Activated CD8-positive, alpha-beta T cell treated with anti-CD3 and anti-CD28 coated beads for 36 hours (primary cell): ENCODE measurements at regions not wholly inside any gene's neighbourhood (a gene's known extent, or its start where the extent isn't known, plus 50 kb on each side); places are given as distances from the start of the nearest gene placed in this dataset.

Experiments used
- ATAC-seq: fragments of 200-7000 bp; cut with Tn5 transposase; one replicate; pipeline ENCODE4 v1.10.0; 2021; ENCODE audit warnings: mild to moderate bottlenecking, moderate library complexity
- CTCF ChIA-PET: fragments of 350-600 bp; sonication (Branson Sonifier 250); formaldehyde crosslinking; loops from one replicate; lab custom pipeline; 2021; ENCODE audit warnings: antibody characterized with exemption; lab: Charles Lee
- POLR2A ChIA-PET: fragments of 350-600 bp; sonication (Branson Sonifier 250); formaldehyde crosslinking; loops from one replicate; lab custom pipeline; 2021; ENCODE audit warnings: antibody characterized with exemption; lab: Charles Lee
- DNase-seq: peaks from one replicate; pipeline ENCODE4 v3.0.0-alpha.2; 2020
- H3K27ac Mint-ChIP-seq: one replicate; pipeline ENCODE4 v1.8.0; 2021; ENCODE audit warnings: mild to moderate bottlenecking, mixed read lengths
- H3K27me3 Mint-ChIP-seq: one replicate; pipeline ENCODE4 v1.8.0; 2021; ENCODE audit warnings: mixed read lengths
- H3K36me3 Mint-ChIP-seq: one replicate; pipeline ENCODE4 v1.8.0; 2021; ENCODE audit warnings: low read depth, mixed read lengths
- H3K4me1 Mint-ChIP-seq: one replicate; pipeline ENCODE4 v1.8.0; 2021; ENCODE audit warnings: low read depth, mixed read lengths
- H3K4me3 Mint-ChIP-seq: one replicate; pipeline ENCODE4 v1.8.0; 2021; ENCODE audit warnings: mild to moderate bottlenecking, moderate library complexity, mixed read lengths
- H3K9me3 Mint-ChIP-seq: one replicate; pipeline ENCODE4 v1.8.0; 2021; ENCODE audit warnings: mixed read lengths
- intact Hi-C: fragments of 100-400 bp; cut with micrococcal nuclease; formaldehyde crosslinking; loops from one replicate; pipeline ENCODE4 v1.10.0; 2022
- TF ChIP-seq, protein P1 (sequence below): fragments of 200-600 bp; IDR thresholded peaks from one replicate; pipeline ENCODE4 v1.8.0; 2022; ENCODE audit warnings: antibody characterized with exemption, mild to moderate bottlenecking

DNA sequence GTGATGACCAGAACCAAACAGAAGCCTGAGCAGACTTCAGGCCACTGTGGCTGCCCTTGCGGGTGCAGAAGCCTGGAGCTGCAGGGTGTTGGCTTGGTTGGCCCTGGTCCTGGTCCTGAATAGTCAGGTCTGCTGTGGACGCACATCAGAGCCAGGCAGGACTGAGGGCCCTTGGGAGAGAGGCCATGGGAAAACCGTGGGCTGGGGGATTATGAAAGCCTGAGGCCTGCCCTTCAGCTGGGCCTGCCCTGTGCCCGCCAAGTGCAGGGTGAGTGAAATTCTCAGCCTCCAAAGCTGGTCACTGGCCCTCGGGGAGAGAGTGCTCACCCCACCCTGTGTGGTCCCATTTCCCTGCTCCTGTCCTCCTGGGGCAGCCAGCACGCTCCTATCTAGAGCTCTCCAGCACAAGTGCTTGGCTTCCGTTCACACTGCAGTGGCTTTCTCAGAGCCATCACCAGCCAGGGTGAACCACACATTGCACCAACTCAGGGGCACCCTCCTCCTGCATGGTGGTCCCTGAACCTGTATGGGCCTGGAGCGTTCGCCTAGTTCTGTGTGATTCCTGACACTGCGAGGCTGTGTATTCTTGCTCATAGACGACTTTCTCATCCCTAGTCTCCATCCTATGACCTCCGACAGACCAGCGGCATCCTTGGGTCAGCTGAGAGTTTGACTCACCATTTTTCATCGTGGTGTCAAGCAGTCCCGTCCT, 146.1 kb downstream of the TTLL2 start:
- H3K9me3 Mint-ChIP-seq, result no peaks in the 10 kb centered on the region
- ATAC-seq (no peak), DNase-seq (no peak)
- ChIA-PET CTCF (no interaction called here), POLR2A (no interaction called here)
- H3K27me3 Mint-ChIP-seq, result no peaks in the 10 kb centered on the region
- H3K27ac Mint-ChIP-seq, result no peak overlapping the region
- no peaks in the 10 kb centered on the region for H3K36me3 Mint-ChIP-seq
- no peak overlapping the region for H3K4me3 Mint-ChIP-seq
- TF ChIP-seq, protein P1, sequence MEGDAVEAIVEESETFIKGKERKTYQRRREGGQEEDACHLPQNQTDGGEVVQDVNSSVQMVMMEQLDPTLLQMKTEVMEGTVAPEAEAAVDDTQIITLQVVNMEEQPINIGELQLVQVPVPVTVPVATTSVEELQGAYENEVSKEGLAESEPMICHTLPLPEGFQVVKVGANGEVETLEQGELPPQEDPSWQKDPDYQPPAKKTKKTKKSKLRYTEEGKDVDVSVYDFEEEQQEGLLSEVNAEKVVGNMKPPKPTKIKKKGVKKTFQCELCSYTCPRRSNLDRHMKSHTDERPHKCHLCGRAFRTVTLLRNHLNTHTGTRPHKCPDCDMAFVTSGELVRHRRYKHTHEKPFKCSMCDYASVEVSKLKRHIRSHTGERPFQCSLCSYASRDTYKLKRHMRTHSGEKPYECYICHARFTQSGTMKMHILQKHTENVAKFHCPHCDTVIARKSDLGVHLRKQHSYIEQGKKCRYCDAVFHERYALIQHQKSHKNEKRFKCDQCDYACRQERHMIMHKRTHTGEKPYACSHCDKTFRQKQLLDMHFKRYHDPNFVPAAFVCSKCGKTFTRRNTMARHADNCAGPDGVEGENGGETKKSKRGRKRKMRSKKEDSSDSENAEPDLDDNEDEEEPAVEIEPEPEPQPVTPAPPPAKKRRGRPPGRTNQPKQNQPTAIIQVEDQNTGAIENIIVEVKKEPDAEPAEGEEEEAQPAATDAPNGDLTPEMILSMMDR, result no peak
- intact Hi-C loops, result no loop called here
- peaks cover 4% of the 10 kb centered on the region for H3K4me1 Mint-ChIP-seq

DNA sequence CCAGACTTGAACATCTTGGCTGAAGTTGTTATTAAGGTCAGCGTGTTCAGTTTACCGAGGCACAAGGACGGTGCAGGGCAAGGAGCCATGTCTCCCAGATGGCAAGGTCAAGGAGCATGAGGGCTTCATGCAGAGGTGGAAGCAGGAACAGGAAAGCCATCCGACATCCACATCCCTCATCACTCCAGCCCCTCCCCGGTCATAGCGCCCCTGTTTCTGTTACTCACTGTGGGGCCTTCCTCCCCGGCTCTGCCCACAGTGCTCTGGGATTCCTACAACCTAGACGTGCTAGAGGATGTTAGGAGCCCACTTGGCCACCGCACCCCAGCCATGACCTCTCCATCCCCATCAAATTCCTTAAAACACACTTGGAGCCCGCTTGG, 146.7 kb downstream of the TTLL2 start:
- Mint-ChIP-seq H3K27me3 (no peaks in the 10 kb centered on the region), H3K4me3 (no peak overlapping the region), H3K27ac (no peak overlapping the region), H3K4me1 (peaks cover 4% of the 10 kb centered on the region), H3K9me3 (no peaks in the 10 kb centered on the region), H3K36me3 (no peaks in the 10 kb centered on the region)
- ATAC-seq (no peak), DNase-seq (no peak)
- ChIA-PET CTCF (no interaction called here), POLR2A (no interaction called here)
- TF ChIP-seq, protein P1, result no peak
- intact Hi-C loops, result no loop called here

DNA sequence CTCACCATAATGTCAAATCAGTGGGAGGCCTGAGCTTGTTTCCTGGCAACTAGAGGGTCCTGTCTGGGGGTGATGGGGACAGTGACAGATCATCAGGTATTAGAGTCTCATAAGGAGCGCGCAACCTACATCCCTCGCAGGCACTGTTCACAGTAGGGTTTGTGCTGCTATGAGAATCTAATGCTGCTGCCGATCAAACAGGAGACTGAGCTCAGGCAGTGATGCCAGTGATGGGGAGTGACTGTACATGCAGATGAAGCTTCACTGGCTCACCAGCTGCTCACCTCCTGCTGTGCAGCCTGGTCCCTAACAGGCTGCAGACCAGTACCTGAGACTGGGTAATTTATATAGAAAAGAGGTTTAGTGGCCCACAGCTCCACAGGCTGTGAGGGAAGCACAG, 147.3 kb downstream of the TTLL2 start:
- TF ChIP-seq, protein P1, result no peak
- Mint-ChIP-seq H3K4me1 (peaks cover 4% of the 10 kb centered on the region), H3K27ac (no peak overlapping the region), H3K9me3 (no peaks in the 10 kb centered on the region), H3K36me3 (no peaks in the 10 kb centered on the region), H3K4me3 (no peak overlapping the region), H3K27me3 (no peaks in the 10 kb centered on the region)
- ATAC-seq (no peak), DNase-seq (no peak)
- ChIA-PET CTCF (no interaction called here), POLR2A (no interaction called here)
- intact Hi-C loops, result no loop called here

DNA sequence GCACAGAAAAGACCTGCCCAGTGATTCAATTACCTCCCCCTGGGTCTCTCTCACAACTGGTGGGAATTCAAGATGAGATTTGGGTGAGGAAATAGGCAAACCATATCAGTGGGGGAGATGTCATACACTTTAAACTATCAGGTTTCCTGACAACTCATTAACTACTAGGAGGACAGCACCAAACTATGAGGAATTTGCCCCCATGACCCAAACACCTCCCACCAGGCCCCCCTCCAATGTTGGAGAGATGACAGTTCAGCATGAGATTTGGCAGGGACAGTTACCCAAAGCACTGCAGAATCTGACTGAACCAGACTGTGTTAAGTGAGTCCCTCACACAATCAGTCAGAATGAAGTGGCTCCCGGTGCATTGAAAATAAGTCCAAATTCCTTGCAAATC, 148.0 kb downstream of the TTLL2 start:
- no peaks in the 10 kb centered on the region for H3K27me3 Mint-ChIP-seq
- no peak overlapping the region for H3K4me3 Mint-ChIP-seq
- DNase-seq, result no peak
- H3K9me3 Mint-ChIP-seq, result no peaks in the 10 kb centered on the region
- intact Hi-C loops, result no loop called here
- H3K4me1 Mint-ChIP-seq, result peaks cover 4% of the 10 kb centered on the region
- no peak for ATAC-seq
- H3K27ac Mint-ChIP-seq, result no peak overlapping the region
- CTCF ChIA-PET, result no interaction called here
- H3K36me3 Mint-ChIP-seq, result no peaks in the 10 kb centered on the region
- POLR2A ChIA-PET, result no interaction called here
- TF ChIP-seq, protein P1, result no peak

DNA sequence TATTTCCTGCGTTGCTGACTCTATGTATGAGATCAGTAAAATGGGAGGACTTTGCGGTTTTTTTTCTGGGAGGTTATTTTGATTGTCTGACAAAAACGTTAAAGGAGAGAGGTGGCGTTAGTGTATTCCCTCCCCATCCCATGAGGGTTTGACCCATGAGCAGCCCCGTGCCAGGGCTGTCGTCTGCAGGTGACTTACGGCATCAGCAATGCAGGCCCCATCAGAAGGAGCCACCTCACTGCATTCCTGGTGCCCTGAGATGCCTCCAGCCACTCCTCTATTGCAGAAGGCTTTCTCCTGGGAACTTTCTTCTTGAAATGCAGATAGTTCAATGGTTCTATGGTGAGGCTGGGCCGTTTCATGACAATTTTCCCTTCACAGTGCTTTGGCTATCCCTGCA, 149.3 kb downstream of the TTLL2 start:
- no peaks in the 10 kb centered on the region for H3K36me3 Mint-ChIP-seq
- CTCF ChIA-PET, result no interaction called here
- POLR2A ChIA-PET, result no interaction called here
- no peak overlapping the region for H3K27ac Mint-ChIP-seq
- peaks cover 1% of the 10 kb centered on the region for H3K4me1 Mint-ChIP-seq
- no peak overlapping the region for H3K4me3 Mint-ChIP-seq
- no peaks in the 10 kb centered on the region for H3K9me3 Mint-ChIP-seq
- intact Hi-C loops, result no loop called here
- TF ChIP-seq, protein P1, result no peak
- H3K27me3 Mint-ChIP-seq, result peaks cover 4% of the 10 kb centered on the region
- ATAC-seq (no peak), DNase-seq (no peak)
